GM19455 (cell line): ENCODE measurements at regions not wholly inside any gene's neighbourhood (a gene's known extent, or its start where the extent isn't known, plus 50 kb on each side); places are given as distances from the start of the nearest gene placed in this dataset.
"Not testable (repeated sequence)": the region's sequence is repeated elsewhere in the genome, so short reads cannot be mapped to it uniquely, and the experiment has no call there.

Source experiments
- ATAC-seq: cut with Tn5 transposase; IDR thresholded peaks from one replicate; pipeline ENCODE4 v1.9.1; 2021; ENCODE audit not compliant: unreplicated experiment

DNA sequence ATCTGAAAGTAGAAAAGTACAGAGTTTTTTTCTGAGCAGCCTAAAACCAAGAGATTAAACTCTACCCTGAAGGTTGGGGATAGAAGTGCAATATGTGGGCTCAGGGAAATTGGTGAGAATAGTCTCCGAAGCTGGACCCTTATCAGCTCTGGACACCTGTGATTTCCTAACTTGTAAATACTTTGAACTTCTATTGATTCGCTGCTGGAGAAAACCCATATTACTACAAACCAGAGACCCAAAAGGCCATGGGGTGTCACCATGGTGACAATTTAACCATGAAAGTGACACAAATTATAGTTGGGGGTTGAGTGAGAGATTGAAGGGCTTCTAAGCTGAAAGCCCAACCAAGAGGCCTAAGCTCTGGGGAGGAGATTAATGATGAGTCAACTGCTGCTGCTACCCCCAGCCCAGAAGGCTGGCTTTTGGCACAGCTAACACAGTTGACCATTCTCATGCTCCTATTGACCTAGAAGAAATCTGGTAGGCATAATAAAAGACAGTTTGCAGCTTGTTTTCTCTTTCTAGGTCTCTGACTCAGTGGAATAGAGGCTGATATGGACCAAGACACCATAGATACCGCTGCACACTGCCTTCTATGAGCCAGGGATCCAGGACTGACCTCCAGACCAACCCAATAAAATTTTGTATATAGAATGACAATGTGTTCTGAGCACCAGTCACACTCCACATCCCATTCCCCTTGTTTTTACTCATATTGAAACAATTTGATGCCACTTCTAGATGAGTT is 131.9 kb upstream of the FNDC3A start:
- no peak for ATAC-seq

- no peak for ATAC-seq
Measured at GRCh38 chr13:48844676-48845075, 131.0 kb upstream of the FNDC3A start.

DNA sequence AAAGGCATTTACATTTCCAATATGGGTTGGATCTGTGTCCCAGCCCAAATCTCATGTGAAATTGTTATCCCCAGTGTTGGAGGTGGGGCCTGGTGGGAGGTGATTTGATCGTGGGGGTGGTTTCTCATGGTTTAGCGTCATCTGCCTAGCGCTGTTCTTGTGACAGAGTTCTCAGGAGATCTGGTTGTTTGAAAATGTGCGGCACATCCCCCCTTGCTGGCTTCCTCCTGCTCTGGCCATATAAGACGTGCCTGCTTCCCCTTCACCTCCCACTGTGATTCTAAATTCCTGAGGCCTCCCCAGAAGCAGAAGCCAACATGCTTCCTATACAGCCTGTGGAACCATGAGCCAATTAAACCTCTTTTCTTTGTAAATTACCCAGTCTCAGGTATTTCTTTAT is 126.2 kb upstream of the FNDC3A start:
- no peak for ATAC-seq

GRCh38 chr13:48851707-48852106 is 124.0 kb upstream of the FNDC3A start:
- ATAC-seq: no peak

DNA sequence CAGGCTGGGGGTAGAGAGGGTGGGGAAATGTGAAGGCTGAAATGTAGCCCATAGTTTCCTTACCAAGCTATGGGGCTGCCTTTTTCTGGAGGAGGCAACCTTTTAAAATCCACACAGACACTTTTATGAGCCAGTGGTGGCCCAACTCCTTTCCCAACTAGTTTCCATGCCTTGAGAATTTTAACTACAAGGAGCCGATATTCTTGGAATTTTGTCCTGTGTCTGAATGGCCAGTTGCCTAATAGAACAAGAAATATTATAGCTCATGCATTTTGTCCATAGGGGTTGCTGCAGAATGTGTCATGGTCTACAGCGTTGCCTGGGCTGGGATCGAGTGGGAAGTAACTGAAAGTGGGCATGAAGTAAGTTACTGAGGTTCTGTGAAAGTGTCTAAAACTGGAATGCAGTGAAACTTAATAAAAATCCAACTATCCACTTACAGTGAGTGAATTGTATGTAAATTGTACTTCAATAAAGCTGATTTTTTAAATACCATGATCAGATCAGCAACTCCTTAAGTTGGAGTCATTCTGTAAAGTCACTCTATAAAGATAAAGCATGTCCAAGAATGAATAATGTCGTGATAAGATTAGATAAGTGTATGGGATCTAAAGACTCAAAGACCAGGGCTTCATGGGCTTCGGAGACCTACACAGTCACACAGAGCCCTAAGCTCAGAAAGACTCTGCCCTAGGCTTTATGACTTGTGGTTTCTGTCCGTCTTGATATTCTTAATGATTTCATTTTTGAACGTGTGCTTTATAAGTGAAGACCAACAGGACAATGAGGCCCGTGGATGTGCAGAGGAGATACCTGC is 122.6 kb upstream of the FNDC3A start:
- no peak for ATAC-seq

DNA sequence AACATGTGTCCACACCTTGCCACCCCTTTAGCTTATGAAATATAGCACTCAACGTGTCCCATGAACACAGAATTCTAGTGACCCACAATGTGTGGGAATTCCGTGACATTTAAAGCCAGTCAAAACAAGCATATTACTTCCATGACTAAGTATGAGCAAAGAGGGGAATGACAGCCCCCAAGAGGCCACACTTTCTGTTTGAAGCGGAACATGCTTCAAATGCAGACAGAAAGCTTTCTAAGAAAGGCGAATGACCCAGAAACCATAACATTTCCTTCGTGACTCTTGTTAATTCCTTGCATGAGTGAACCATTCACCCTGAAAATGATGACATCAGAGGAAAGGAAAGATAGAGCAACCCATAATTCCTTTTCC is 122.0 kb upstream of the FNDC3A start:
- no peak for ATAC-seq

GRCh38 chr13:48857576-48857975 is 118.1 kb upstream of the FNDC3A start:
- no peak for ATAC-seq

- no peak for ATAC-seq
Measured at GRCh38 chr13:48858122-48858902, 117.4 kb upstream of the FNDC3A start.

DNA sequence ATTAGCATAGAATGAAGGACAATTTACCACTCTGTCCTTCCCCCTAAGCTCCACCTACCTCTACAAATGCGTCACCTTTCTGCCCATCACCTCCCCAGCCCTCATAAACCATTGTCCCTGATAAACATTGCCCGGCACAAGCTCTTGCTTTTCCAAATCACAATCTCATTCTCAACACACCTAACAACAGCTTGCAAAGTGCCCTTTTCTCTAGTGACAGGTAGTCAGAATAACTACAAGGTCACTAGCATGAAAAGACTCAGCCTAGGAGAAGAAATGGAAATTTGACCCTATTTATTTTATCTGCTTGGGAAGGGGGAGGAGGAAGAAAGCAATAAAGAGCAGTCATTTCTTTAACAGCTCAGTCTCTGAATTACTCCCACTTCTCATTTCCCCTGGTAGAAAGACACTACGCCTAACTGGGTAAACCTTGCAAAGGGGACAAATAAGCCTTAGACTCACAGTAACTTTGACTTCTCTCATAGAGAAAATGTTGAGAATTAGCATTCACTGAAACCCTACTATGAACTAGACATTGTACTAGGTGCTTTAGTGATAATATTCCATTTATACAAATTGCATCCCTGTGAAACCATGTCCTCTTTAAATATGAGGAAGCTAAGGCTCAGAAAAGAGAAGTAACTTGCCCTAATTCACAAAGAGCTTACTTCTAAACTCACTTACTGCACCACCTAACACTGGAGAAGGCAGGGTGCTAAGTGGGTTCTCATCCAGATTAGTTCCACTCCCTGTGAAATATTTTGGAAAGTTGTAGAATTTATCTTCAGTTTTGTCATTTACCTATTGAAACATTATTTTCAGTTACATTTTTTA is 116.2 kb upstream of the FNDC3A start:
- no peak for ATAC-seq

- no peak for ATAC-seq
Measured at GRCh38 chr13:48860364-48860763, 115.3 kb upstream of the FNDC3A start.

DNA sequence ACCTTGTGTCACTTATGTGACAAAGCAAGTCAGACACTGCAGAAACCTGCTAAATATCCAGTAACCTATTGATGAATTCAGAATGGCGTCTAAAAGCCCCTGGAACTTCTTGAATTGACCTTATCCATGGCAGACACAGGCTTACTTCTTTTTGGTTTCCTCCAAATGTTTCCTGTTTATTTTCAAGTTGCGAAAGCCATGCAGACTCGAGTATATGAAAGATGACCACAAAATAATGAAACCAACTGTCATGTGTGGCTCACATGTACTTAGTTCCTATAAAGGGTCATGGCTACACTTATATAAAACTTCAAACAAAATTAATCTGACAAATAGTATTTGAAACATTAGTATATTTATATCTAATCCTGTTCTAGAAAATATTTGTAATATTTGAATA is 113.1 kb upstream of the FNDC3A start:
- ATAC-seq: no peak

DNA sequence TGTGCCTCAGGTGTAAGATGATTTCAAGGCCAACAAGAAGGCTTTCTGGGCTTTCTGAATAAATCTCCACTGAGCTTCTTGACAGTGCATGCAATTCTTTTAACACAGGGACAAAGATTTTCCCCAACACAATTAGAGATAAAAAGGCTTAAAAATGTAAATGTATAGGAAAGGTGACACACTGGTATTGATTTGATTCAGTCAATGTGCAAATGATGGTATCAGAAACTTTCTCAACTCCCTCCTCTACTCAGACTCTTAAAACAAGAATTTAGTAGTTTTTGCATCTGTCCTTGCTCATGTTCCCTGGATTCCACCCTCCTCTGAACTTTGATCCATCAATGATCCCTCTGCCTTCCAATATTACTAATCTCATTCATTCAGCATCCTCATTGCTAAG is 111.6 kb upstream of the FNDC3A start:
- ATAC-seq: no peak

DNA sequence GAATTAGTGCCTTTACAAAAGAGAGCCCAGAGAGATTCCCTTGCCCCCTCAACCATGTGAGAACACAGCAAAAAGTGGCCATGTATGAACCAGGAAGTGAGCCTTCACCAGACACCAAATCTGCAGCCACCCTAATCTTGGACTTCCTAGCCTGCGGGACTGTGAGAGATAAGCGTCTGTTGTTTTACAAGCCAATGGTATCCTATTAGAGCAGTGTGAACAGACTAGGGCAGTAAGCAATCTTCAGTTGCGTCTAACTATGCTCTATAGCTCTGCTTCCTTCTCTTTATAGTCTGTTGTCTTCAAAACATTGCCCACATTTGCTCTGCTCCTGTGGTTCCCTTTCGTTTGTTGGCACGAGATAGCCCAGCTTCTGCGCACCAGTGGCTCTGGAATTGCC is 109.5 kb upstream of the FNDC3A start:
- no peak for ATAC-seq

- no peak for ATAC-seq
Measured at GRCh38 chr13:48873081-48873480, 102.6 kb upstream of the FNDC3A start.

DNA sequence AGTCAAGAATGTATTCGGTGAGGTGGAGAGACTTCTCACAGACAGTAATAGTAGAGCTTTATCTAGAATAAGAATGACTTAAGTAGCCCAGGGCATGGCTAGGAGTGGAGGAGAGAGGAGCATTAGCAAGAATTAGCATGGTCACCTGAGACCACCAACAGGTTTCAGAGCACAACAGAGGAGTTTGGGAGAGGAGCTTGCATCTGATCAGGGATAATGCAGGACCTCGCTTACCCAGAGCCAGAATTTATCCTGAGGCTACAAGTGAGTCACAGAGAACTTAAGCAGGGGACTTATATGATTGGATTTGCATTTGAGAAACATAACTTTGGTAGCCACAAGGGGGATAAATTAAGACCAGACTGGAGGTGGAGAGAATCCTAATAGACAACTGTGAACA is 102.1 kb upstream of the FNDC3A start:
- ATAC-seq: no peak

GRCh38 chr13:48874165-48874564 is 101.5 kb upstream of the FNDC3A start:
- ATAC-seq: no peak

GRCh38 chr13:48875047-48875446 is 100.7 kb upstream of the FNDC3A start:
- no peak for ATAC-seq

GRCh38 chr13:48876289-48876688 is 99.4 kb upstream of the FNDC3A start:
- no peak for ATAC-seq

- ATAC-seq: no peak
Measured at GRCh38 chr13:48879432-48879831, 96.3 kb upstream of the FNDC3A start.

DNA sequence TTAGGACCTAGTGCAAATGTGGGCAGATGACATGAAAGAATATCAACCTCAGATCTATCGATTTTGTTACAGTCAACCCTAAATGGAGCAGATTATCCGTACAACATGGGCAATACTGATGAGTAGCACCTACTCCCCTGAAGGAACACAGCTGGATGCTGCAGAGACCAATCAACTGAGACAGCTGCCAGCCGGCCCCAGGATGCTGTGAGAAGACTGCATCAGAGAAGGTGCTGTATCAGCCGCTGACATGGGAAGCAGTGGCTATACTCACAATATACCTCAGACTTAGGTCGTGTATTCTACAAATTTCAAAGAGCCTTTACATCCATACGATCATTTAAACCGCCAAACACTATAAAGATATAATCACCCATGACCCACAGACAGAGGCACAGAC is 95.9 kb upstream of the FNDC3A start:
- ATAC-seq: no peak

DNA sequence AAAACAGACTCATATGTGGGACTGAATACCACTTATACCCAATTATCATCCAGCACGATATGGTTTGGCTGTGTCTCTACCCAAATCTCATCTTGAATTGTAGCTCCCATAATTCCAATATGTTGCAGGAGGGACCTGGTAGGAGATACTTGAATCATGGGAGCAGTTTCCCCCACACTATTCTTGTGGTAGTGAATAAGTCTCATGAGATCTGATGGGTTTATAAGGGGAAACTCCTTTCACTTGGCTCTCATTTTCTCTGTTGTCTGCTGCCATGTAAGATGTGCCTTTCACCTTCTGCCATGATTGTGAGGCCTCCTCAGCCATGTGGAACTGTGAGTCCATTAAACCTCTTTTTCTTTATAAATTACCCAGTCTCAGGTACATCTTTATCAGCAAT is 91.9 kb upstream of the FNDC3A start:
- not testable (repeated sequence) for ATAC-seq
